A673 (cell line): ENCODE measurements at regions not wholly inside any gene's neighbourhood (a gene's known extent, or its start where the extent isn't known, plus 50 kb on each side); places are given as distances from the start of the nearest gene placed in this dataset.
"Not testable (repeated sequence)": the region's sequence is repeated elsewhere in the genome, so short reads cannot be mapped to it uniquely, and the experiment has no call there.

ENCODE experiments used
- BruUV-seq: library from RNA; stranded (reverse); fragments of 400-500 nt; replicated peaks from 2 replicates; lab custom pipeline; 2021; lab: Mats Ljungman, UMichigan
- CTCF ChIA-PET: fragments of 300-600 bp; sonication (Branson Sonifier 250); formaldehyde crosslinking; loops from one replicate; lab custom pipeline; 2022; ENCODE audit warnings: antibody characterized with exemption; lab: Charles Lee
- POLR2A ChIA-PET: fragments of 300-600 bp; sonication (Branson Sonifier 250); formaldehyde crosslinking; loops from one replicate; lab custom pipeline; 2022; ENCODE audit warnings: antibody characterized with exemption; ENCODE audit not compliant: low non-redundant PET; lab: Charles Lee
- DNase-seq: peaks from one replicate; pipeline ENCODE4 v3.0.0-alpha.2; 2015; ENCODE audit warnings: low spot score
- H3K27ac ChIP-seq: fragments of 200-600 bp; sonication (generic); 2 replicates; pipeline ENCODE4 v1.5.1; 2016; ENCODE audit warnings: mixed run types, low read depth, mild to moderate bottlenecking, mixed read lengths, antibody characterized with exemption, low read length; ENCODE audit not compliant: poor library complexity, severe bottlenecking
- H3K27me3 ChIP-seq: fragments of 200-600 bp; sonication (generic); replicated peaks from 2 replicates; pipeline ENCODE4 v1.6.1; 2017; ENCODE audit warnings: mixed run types, low read depth, mild to moderate bottlenecking, mixed read lengths, antibody characterized with exemption, low read length; ENCODE audit not compliant: insufficient read depth, poor library complexity
- H3K36me3 ChIP-seq: fragments of 200-600 bp; sonication (generic); 2 replicates; pipeline ENCODE4 v1.6.1; 2016; ENCODE audit warnings: mixed run types, mild to moderate bottlenecking, mixed read lengths, antibody characterized with exemption, low read length; ENCODE audit not compliant: insufficient read depth, poor library complexity, severe bottlenecking
- H3K4me1 ChIP-seq: fragments of 200-600 bp; sonication (generic); 2 replicates; pipeline ENCODE4 v1.6.1; 2017; ENCODE audit warnings: mixed run types, mild to moderate bottlenecking, mixed read lengths, antibody characterized with exemption, low read length; ENCODE audit not compliant: insufficient read depth, poor library complexity, severe bottlenecking
- H3K4me3 ChIP-seq: fragments of 200-600 bp; sonication (generic); 2 replicates; pipeline ENCODE4 v1.5.1; 2016; ENCODE audit warnings: low read depth, mixed run types, mild to moderate bottlenecking, mixed read lengths, low read length; ENCODE audit not compliant: poor library complexity, severe bottlenecking
- H3K9me3 ChIP-seq: fragments of 200-600 bp; sonication (generic); 2 replicates; pipeline ENCODE4 v1.6.1; 2016; ENCODE audit warnings: mixed run types, low read depth, mild to moderate bottlenecking, mixed read lengths, antibody characterized with exemption, low read length; ENCODE audit not compliant: poor library complexity, severe bottlenecking
- EZH2 ChIP-seq: fragments of 200-600 bp; sonication (generic); IDR thresholded peaks from 2 replicates; pipeline ENCODE4 v1.6.1; 2017; ENCODE audit warnings: borderline replicate concordance, low read depth, mild to moderate bottlenecking, mixed read lengths, antibody characterized with exemption, low read length; ENCODE audit not compliant: poor library complexity, severe bottlenecking
- intact Hi-C: fragments of 100-400 bp; cut with micrococcal nuclease; formaldehyde crosslinking; loops from one replicate; pipeline ENCODE4 v1.10.0; 2022; ENCODE audit not compliant: unreplicated experiment
- TF ChIP-seq, protein P1 (sequence below): fragments of 300-800, 200-600 bp; sonication (generic); conservative IDR thresholded peaks from 2 replicates; pipeline ENCODE4 v1.5.1; 2017; ENCODE audit warnings: low read depth, mild to moderate bottlenecking, antibody characterized with exemption, low read length, moderate library complexity, mixed read lengths

DNA sequence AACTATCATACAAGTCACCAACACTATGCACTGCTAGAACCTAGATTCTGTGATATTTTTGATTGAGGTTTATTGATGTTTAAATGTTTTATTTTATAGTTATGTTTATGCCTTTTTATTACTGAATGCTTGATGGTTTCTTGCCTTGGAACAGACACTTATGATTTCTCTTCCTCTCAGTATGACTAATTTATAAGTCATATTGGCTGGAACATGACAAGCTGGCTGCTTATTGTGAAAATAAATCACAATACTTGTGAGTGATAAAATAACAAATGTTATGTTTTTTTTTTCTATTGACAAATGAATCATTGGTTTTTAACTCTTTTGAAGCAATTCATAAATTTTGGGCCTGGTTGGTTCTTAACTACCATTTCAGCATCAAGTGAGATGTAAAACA lies 142.0 kb upstream of the MALRD1 start:
- Histone ChIP-seq H3K4me1 (peaks cover 6% of the 10 kb centered on the region), H3K4me3 (no peak overlapping the region), H3K27ac (no peak overlapping the region), H3K36me3 (peaks cover 79% of the 10 kb centered on the region), H3K9me3 (peaks cover 23% of the 10 kb centered on the region), H3K27me3 (no peaks in the 10 kb centered on the region)
- ChIA-PET CTCF (no interaction called here), POLR2A (no interaction called here)
- intact Hi-C loops, result no loop called here
- no TSS peak for BruUV-seq
- no peak for DNase-seq
- TF ChIP-seq, protein P1, sequence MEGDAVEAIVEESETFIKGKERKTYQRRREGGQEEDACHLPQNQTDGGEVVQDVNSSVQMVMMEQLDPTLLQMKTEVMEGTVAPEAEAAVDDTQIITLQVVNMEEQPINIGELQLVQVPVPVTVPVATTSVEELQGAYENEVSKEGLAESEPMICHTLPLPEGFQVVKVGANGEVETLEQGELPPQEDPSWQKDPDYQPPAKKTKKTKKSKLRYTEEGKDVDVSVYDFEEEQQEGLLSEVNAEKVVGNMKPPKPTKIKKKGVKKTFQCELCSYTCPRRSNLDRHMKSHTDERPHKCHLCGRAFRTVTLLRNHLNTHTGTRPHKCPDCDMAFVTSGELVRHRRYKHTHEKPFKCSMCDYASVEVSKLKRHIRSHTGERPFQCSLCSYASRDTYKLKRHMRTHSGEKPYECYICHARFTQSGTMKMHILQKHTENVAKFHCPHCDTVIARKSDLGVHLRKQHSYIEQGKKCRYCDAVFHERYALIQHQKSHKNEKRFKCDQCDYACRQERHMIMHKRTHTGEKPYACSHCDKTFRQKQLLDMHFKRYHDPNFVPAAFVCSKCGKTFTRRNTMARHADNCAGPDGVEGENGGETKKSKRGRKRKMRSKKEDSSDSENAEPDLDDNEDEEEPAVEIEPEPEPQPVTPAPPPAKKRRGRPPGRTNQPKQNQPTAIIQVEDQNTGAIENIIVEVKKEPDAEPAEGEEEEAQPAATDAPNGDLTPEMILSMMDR, result no peak
- TF ChIP-seq EZH2, result no peak

- CTCF ChIA-PET, result interaction anchor here (0.6 to 0.7 kb wide), 3 partner anchors 26 to 607 kb away, joined by 3 to 14 read pairs (median 13); no protein-coding TSS in a partner anchor
- not testable (repeated sequence) for H3K27me3 ChIP-seq, H3K9me3 ChIP-seq, BruUV-seq
- Histone ChIP-seq H3K4me3 (peak overlapping the region; percentile 67), H3K36me3 (peaks cover 24% of the 10 kb centered on the region), H3K4me1 (peaks cover 18% of the 10 kb centered on the region), H3K27ac (peak overlapping the region; percentile 97)
- intact Hi-C loops, result loop anchor here (2.0 to 10.0 kb wide), 10 partner anchors 60 to 1097 kb away; partner anchors contain the start of gene PLXDC2
- POLR2A ChIA-PET, result interaction anchor here (0.7 kb wide), 1 partner anchor 922 kb away, joined by 12 read pairs; no protein-coding TSS in a partner anchor
- DNase-seq, result peak; percentile 90
These were observed 131.2 kb upstream of the MALRD1 start for GRCh38 chr10:18917431-18917830.

DNA sequence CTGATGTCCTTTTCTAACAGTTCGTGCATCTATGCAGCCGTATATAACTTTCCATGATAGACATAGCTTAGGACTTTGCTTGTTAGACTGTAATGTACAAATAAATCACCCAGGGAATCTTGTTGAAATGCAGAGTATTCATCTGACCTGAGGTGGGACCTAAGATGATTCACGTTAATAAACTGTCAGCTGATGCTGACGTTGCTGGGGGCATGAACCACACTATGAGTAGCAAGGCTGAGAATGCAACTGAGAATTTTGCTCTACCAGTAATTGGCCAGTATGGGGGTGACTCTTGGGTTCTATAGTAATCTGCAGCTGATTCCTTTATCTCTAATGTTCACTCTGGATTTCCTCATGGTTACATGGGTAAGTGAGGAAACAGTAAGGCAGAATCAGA lies 130.1 kb upstream of the MALRD1 start:
- POLR2A ChIA-PET, result no interaction called here

More for the DNA sequence above, 130.1 kb upstream of the MALRD1 start:
- Histone ChIP-seq H3K9me3 (no peaks in the 10 kb centered on the region), H3K4me3 (no peak overlapping the region), H3K4me1 (peaks cover 18% of the 10 kb centered on the region), H3K36me3 (peaks cover 14% of the 10 kb centered on the region), H3K27me3 (no peaks in the 10 kb centered on the region), H3K27ac (peak overlapping the region; percentile 89)
- peak; percentile 70 for DNase-seq
- BruUV-seq, result no TSS peak
- intact Hi-C loops, result loop anchor here (5.0 to 10.0 kb wide), 9 partner anchors 59 to 1096 kb away; partner anchors contain the start of gene PLXDC2
- TF ChIP-seq, protein P1, result no peak
- no peak for TF ChIP-seq EZH2
- CTCF ChIA-PET, result no interaction called here
